ENCODE measurements at regions not wholly inside any gene's neighbourhood (a gene's known extent, or its start where the extent isn't known, plus 50 kb on each side); places are given as distances from the start of the nearest gene placed in this dataset.

DNA sequence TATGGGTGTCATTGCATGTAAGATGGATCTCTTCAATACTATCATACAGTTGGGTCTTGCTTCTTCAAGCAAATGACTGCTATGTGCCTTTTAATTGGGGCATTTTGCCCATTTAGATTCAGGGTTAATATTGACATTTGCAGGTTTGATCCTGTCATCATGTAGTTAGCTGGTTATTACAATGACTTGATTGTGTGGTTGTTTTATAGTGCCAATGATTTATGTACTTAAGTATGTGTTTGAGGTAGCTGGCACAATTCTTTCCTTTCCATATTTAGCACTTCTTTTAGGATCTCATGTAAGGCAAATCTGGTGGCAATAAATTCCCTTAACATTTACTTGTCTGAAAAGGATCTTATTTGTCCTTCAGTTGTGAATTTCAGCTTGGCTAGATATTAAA lies 267.5 kb downstream of the VGLL3 start:
- Histone ChIP-seq H3K27ac (ENCODE audit: low read depth in 1 of 2, low read length in 2 of 2) (no peak overlapping the region), H3K9ac (ENCODE audit: low read depth in 1 of 2, low read length in 2 of 2) (no peak overlapping the region), H3K36me3 (ENCODE audit: control insufficient read depth in 4 of 4, insufficient read depth in 3 of 4, low read depth in 1 of 4, low read length in 3 of 4) (no peaks in the 10 kb centered on the region), H3K27me3 (ENCODE audit: control insufficient read depth in 4 of 4, insufficient read depth in 4 of 4, low read length in 3 of 4) (no peaks in the 10 kb centered on the region), H3K4me1 (ENCODE audit: control insufficient read depth in 4 of 4, insufficient read depth in 4 of 4, low read length in 3 of 4) (no peaks in the 10 kb centered on the region), H3K4me3 (ENCODE audit: low read depth in 1 of 3, low read length in 3 of 3) (no peak overlapping the region), H3K9me3 (ENCODE audit: control insufficient read depth in 4 of 4, low read length in 3 of 4) (no peaks in the 10 kb centered on the region)
- DNase-seq (ENCODE audit: low spot score) = no peak
- TF ChIP-seq, protein P1, sequence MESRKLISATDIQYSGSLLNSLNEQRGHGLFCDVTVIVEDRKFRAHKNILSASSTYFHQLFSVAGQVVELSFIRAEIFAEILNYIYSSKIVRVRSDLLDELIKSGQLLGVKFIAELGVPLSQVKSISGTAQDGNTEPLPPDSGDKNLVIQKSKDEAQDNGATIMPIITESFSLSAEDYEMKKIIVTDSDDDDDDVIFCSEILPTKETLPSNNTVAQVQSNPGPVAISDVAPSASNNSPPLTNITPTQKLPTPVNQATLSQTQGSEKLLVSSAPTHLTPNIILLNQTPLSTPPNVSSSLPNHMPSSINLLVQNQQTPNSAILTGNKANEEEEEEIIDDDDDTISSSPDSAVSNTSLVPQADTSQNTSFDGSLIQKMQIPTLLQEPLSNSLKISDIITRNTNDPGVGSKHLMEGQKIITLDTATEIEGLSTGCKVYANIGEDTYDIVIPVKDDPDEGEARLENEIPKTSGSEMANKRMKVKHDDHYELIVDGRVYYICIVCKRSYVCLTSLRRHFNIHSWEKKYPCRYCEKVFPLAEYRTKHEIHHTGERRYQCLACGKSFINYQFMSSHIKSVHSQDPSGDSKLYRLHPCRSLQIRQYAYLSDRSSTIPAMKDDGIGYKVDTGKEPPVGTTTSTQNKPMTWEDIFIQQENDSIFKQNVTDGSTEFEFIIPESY (IDR thresholded peaks at IDR 0.05) = no peak
- TF ChIP-seq NR2F2 (IDR thresholded peaks at IDR 0.05) (no peak), HNF4A (conservative IDR thresholded peaks at IDR 0.05) (no peak), YY1 (IDR thresholded peaks at IDR 0.05) (no peak), FOXA2 (IDR thresholded peaks at IDR 0.05) (no peak), RXRA (IDR thresholded peaks at IDR 0.05) (no peak), EGR1 (IDR thresholded peaks at IDR 0.05; ENCODE audit: low read depth in 2 of 2) (no peak), JUND (IDR thresholded peaks at IDR 0.05) (no peak), RAD21 (IDR thresholded peaks at IDR 0.05) (no peak), HNF4G (IDR thresholded peaks at IDR 0.05) (no peak)
- TF ChIP-seq, protein P2, sequence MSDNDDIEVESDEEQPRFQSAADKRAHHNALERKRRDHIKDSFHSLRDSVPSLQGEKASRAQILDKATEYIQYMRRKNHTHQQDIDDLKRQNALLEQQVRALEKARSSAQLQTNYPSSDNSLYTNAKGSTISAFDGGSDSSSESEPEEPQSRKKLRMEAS (IDR thresholded peaks at IDR 0.05) = no peak
- TF ChIP-seq, protein P3, sequence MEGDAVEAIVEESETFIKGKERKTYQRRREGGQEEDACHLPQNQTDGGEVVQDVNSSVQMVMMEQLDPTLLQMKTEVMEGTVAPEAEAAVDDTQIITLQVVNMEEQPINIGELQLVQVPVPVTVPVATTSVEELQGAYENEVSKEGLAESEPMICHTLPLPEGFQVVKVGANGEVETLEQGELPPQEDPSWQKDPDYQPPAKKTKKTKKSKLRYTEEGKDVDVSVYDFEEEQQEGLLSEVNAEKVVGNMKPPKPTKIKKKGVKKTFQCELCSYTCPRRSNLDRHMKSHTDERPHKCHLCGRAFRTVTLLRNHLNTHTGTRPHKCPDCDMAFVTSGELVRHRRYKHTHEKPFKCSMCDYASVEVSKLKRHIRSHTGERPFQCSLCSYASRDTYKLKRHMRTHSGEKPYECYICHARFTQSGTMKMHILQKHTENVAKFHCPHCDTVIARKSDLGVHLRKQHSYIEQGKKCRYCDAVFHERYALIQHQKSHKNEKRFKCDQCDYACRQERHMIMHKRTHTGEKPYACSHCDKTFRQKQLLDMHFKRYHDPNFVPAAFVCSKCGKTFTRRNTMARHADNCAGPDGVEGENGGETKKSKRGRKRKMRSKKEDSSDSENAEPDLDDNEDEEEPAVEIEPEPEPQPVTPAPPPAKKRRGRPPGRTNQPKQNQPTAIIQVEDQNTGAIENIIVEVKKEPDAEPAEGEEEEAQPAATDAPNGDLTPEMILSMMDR (IDR thresholded peaks at IDR 0.05; ENCODE audit: low read depth, low read length, missing input control) = no peak
- TF ChIP-seq, protein P4, sequence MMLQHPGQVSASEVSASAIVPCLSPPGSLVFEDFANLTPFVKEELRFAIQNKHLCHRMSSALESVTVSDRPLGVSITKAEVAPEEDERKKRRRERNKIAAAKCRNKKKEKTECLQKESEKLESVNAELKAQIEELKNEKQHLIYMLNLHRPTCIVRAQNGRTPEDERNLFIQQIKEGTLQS (IDR thresholded peaks at IDR 0.05) = no peak
- TF ChIP-seq, protein P5, sequence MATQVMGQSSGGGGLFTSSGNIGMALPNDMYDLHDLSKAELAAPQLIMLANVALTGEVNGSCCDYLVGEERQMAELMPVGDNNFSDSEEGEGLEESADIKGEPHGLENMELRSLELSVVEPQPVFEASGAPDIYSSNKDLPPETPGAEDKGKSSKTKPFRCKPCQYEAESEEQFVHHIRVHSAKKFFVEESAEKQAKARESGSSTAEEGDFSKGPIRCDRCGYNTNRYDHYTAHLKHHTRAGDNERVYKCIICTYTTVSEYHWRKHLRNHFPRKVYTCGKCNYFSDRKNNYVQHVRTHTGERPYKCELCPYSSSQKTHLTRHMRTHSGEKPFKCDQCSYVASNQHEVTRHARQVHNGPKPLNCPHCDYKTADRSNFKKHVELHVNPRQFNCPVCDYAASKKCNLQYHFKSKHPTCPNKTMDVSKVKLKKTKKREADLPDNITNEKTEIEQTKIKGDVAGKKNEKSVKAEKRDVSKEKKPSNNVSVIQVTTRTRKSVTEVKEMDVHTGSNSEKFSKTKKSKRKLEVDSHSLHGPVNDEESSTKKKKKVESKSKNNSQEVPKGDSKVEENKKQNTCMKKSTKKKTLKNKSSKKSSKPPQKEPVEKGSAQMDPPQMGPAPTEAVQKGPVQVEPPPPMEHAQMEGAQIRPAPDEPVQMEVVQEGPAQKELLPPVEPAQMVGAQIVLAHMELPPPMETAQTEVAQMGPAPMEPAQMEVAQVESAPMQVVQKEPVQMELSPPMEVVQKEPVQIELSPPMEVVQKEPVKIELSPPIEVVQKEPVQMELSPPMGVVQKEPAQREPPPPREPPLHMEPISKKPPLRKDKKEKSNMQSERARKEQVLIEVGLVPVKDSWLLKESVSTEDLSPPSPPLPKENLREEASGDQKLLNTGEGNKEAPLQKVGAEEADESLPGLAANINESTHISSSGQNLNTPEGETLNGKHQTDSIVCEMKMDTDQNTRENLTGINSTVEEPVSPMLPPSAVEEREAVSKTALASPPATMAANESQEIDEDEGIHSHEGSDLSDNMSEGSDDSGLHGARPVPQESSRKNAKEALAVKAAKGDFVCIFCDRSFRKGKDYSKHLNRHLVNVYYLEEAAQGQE (IDR thresholded peaks at IDR 0.05) = no peak

DNA sequence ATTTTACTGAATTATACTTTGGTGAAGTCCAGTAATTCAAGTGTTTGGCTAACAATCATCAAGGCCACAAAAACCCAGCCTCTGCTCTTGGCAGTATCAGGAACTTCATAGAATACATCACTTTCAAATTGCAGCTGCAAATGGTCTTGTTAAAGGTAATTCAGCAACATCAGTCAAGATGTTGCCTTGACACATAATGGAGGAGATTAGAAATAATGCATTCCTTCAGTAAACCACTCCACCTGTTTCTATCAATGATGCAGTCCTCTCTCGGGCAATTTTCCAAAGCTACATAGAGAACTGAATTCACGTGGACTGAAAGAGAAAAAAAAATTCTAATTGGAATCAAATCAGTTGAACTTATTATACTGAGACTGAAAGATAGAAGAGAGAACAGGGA lies 279.3 kb downstream of the VGLL3 start:
- no peak for DNase-seq (ENCODE audit: low spot score)
- H3K27me3 ChIP-seq (ENCODE audit: control insufficient read depth in 4 of 4, insufficient read depth in 4 of 4, low read length in 3 of 4) = no peaks in the 10 kb centered on the region
- no peaks in the 10 kb centered on the region for H3K36me3 ChIP-seq (ENCODE audit: control insufficient read depth in 4 of 4, insufficient read depth in 3 of 4, low read depth in 1 of 4, low read length in 3 of 4)
- no peaks in the 10 kb centered on the region for H3K4me1 ChIP-seq (ENCODE audit: control insufficient read depth in 4 of 4, insufficient read depth in 4 of 4, low read length in 3 of 4)
- H3K9me3 ChIP-seq (ENCODE audit: control insufficient read depth in 4 of 4, low read length in 3 of 4) = peaks cover 0 to 4% (median 0%) of the 10 kb centered on the region in 4 donors
- H3K27ac ChIP-seq (ENCODE audit: low read depth in 1 of 2, low read length in 2 of 2) = no peak overlapping the region
- WGBS = 71% methylated on average over 2 of the region's 2 CpGs
- H3K9ac ChIP-seq (ENCODE audit: low read depth in 1 of 2, low read length in 2 of 2) = no peak overlapping the region
- H3K4me3 ChIP-seq (ENCODE audit: low read depth in 1 of 3, low read length in 3 of 3) = no peak overlapping the region
- TF ChIP-seq NR2F2 (IDR thresholded peaks at IDR 0.05) = no peak
- no peak for TF ChIP-seq HNF4G (IDR thresholded peaks at IDR 0.05)
- TF ChIP-seq RXRA (IDR thresholded peaks at IDR 0.05) = no peak
- no peak for TF ChIP-seq FOXA1 (IDR thresholded peaks at IDR 0.05)
- TF ChIP-seq, protein P1 (IDR thresholded peaks at IDR 0.05) = no peak
- TF ChIP-seq, protein P5 (IDR thresholded peaks at IDR 0.05) = no peak
- TF ChIP-seq, protein P2 (IDR thresholded peaks at IDR 0.05) = no peak
- TF ChIP-seq RAD21 (IDR thresholded peaks at IDR 0.05) = no peak
- TF ChIP-seq JUND (IDR thresholded peaks at IDR 0.05) = no peak
- TF ChIP-seq SP1 (IDR thresholded peaks at IDR 0.05) = no peak
